Hematopoietic multipotent progenitor cell treated with erythropoietin and hydrocortisone succinate and interleukin-3 and kit ligand, for 6 days (in vitro differentiated cells): ENCODE measurements at regions not wholly inside any gene's neighbourhood (a gene's known extent, or its start where the extent isn't known, plus 50 kb on each side); places are given as distances from the start of the nearest gene placed in this dataset.

Experiments used
- DNase-seq: peaks from one replicate; pipeline ENCODE4 v3.0.0-alpha.2; 2015

GRCh38 chr3:147941969-147942368, 532.8 kb downstream of the ZIC1 start:
- no peak for DNase-seq

DNA sequence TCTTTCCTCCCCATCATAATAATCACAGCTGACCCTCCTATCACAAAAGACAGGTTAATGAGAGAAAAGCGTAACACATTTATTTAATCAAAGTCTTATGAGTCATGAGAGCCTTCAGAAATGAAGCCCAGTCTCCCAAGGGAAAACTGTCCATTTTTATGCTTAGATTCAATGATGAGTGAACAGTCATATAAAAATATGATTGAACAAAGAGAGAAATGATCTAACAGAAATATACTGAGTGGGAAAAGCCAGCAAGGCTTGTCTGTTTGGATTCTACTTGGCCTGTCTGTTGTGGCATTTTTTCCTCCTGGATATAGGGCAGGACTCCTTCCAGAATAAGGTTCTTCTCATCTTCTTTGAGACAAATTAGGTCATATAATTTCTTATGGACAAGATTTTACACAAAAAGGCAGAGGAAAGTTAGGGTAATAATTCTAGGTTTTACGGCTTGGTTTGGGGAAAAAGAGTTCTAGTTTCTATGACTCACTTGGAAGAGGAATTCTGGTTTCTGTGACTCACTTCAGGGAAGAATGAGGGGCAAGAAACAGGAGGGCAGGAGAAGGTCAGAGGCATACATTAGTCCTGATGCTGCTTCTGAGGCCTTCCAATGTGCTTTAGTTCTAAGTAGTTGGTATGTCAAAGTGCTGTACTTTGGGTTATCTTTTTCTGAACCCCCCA, 534.2 kb downstream of the ZIC1 start:
- DNase-seq, result no peak

DNA sequence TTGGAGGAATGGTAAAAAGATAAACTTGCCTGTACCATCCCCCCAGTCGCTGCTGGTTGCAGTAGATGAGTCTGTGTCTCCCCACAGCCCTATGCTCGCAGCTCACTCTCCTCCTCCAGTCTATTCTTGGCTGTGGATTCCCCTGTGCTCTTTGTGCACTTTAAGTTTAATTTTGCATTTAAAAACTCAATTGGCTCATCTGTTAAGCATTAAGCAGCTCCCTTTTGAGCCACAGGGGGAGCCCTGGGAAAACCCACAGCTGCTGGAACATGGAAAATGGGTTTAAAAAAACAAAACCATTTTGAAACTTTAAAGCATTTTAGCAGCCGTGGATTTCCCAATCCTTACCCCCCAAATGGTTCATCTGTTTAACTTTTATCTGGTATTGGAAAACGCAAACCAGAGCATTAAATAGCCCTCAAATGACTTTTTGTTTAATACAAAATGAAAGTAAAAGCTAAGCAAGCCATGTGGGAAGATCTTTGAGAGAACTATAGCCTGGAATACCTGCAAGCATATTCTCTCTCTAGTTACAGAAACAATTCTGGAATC, 536.9 kb downstream of the ZIC1 start:
- peak; percentile 20 for DNase-seq

DNA sequence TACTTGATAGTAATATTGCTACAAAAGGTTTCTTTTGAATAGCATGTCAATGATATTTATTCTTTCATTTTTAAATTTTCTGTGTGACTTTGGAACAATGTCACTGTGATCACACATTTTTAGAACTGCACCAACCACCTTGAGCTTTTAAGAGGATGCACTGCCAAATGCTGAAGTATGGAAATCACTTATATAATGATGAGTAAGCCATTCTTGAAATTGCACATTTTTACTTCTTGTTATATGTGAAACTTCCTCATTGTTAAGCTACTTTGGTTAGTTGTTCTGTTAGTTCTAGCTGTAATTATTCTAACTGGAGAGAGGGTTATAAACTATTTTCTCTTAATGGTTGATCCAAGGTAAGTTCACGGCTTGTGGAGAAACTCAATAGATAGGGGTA, 547.5 kb downstream of the ZIC1 start:
- no peak for DNase-seq

DNA sequence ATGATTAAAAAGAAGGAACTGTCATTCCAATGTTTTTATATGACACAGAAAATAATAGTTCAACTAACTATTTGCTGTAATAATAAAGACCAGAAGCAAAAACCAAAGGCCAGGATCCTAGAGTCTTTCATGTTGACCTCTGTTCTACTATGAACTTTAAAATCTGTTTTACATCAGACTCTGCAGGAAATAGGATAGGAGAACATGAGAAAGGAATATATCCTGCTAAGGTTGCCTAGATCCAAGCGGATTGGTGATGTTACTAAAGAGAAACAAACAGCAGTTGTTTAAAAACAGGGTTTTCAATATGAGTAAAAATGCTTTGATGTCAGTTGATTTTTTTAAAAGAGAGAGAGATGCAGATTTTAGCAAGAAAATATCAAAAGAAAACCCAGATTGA, 549.6 kb downstream of the ZIC1 start:
- DNase-seq, result no peak

DNA sequence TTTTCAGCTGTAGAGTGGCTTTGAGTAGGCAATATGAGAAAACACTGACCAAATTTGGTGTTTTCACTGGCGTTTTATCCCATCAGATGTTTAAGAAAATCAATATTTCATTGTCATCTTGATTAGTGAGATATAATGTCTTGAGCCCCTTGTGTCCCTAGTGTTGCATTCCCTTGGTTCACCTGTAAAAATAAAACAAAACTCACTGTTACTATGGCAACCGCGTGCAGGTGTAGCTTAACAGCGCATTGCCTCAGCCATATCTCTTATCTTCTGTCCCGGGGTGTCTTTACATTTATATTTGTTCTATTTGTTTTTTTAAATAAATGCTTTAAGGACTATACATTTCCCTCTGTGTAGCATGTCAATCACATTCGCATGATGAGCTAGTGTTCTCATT, 551.6 kb downstream of the ZIC1 start:
- no peak for DNase-seq

- DNase-seq, result no peak
Measured at GRCh38 chr3:147962408-147963164, 553.4 kb downstream of the ZIC1 start.

DNA sequence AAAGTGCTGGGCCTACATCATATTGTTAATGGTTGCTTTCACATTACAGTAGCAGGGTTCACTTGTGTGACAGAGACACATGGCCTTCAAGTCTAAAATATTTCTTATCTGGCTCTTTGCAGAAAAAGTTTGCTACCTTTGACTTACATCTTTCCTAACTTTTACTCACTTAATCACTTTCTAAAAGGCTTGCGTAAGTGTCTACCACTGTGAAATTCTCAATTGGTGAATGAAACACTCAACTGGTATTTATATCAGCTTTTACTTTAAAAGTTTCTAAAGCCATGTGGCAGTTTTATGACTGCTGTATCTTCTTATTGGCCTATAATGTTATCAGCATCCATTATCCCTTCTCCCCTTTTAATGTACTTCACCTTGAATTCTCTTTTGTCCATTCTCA, 554.5 kb downstream of the ZIC1 start:
- no peak for DNase-seq

DNA sequence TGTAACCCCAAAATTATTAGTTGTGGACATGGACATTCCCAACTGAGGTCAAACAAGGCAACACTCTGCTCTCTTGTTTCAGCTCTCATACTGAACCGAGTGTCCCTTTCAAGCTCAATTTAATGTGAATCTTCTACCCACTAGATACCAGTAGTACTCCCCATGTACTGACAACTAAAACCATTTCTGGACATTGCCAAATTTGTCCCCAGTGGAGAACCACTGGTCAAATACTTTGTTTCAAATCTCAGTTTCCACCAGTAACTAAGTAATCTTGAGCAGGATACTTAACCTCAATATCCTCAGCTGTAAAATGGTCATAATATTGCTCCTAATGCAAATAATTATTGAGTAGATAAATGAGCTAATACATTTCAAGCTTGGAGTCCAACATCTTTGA, 566.0 kb downstream of the ZIC1 start:
- no peak for DNase-seq

DNA sequence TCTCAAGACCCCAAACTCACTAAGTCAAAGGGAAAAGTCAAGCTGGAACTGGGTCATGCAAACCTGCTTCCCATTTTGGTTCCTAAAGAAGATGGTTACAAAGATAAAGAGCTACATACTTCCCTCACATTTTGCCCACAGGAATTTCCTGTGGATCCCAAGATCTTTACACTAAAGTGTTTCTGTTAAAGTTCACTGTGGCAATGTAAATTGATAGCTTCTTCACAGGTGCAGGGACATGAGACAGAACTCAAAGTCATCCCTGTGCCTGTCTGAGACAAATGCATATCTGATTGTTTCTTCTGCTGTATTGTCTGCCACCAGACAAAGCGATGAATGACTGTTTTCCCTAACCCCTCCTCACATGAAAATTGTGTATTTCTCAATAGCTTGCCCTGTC, 567.8 kb downstream of the ZIC1 start:
- no peak for DNase-seq

DNA sequence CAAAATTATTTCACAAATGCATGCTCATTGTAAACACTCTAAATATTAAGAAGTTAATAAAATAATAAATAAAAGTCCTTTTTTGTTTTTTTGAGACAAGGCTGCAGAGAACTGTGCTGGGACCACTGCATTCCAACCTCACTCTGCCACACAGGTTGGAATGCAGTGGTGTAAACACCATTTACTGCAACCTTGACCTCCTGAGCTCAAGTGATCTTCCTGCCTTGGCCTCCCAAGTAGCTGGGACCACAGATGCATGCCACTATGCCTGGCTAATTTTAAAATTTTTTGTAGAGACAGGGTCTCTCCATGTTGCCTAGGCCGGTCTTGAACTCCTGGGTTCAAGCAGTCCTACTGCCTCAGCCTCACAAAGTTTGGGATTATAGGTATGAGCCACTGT, 578.4 kb downstream of the ZIC1 start:
- no peak for DNase-seq

GRCh38 chr3:147989344-147989743, 580.2 kb downstream of the ZIC1 start:
- no peak for DNase-seq

GRCh38 chr3:148002705-148003205, 593.6 kb downstream of the ZIC1 start:
- DNase-seq, result no peak

GRCh38 chr3:148004331-148004730, 595.2 kb downstream of the ZIC1 start:
- DNase-seq, result no peak

DNA sequence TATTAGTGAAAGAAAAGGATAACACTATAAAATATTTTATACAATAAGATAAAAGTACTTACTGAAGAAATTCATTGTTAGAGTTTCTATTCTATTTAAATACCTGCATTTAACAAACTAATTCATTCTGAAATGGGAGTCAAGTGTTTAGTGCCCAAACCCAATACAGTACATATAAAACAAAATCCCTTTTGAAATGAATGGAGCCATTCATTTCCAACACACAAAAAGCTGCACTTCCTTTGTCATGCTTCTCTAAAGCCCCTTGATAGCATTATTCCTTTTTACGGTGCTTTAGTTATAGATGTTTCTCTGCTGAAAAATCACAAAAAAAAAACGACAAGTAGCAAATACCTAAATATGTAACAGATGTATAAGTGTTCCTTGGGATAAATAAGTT, 596.3 kb downstream of the ZIC1 start:
- no peak for DNase-seq

GRCh38 chr3:148006508-148006907, 597.3 kb downstream of the ZIC1 start:
- no peak for DNase-seq

- DNase-seq, result no peak
Measured at GRCh38 chr3:148008591-148008990, 599.4 kb downstream of the ZIC1 start.

DNA sequence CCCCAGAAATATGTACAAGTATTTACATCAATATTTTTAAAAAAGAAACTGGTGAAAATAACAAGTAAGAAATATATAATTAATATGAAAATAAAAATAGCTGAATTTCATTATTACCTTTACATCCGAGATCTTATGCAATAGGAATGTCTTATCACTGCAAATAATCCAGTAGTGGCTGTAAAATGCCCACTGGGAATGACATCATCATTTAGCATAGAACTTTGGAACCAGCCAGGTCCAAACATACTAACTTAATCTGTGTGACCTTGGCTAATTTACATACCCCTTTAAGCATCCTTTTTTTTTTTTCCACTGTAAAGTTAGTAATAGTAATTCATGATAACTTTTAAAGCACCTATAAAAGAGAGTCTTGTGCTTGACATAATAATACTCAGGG, 611.7 kb downstream of the ZIC1 start:
- no peak for DNase-seq

DNA sequence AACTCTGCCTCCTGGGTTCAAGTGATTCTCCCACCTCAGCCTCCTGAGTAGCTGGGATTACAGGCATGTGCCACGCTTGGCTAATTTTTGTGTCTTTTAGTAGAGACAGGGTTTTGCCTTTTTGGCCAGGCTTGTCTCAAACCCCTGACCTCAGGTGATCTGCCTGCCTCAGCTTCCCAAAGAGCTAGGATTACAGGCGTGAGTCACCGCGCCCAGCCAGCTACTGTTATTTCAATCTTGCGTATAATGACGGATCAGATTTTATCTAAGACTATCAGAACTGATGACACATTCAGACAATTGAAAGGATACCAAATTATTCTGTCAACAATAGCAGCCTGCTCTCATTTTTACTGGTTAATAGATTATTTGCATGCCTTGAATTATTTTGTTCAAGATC, 612.2 kb downstream of the ZIC1 start:
- no peak for DNase-seq

DNA sequence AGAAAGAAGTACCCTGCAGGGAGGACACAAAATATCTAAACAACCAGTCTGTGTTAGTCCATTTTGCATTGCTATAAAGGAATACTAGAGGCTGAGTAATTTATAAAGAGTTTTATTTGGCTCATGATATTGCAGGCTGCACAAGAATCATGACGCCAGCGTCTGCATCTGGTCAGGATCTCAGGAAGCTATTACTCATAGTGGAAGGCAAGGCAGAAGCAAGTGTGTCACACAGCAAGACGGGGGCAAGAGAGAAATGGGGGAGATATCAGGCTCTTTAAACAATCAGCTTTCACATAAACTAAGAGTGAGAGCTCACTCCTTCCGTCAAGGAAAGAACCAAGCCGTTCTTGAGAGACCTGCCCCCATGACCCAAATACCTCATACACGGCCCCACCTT, 614.8 kb downstream of the ZIC1 start:
- no peak for DNase-seq

- DNase-seq, result no peak
Measured at GRCh38 chr3:148026009-148026588, 616.9 kb downstream of the ZIC1 start.

GRCh38 chr3:148030975-148031374, 621.8 kb downstream of the ZIC1 start:
- DNase-seq, result no peak

DNA sequence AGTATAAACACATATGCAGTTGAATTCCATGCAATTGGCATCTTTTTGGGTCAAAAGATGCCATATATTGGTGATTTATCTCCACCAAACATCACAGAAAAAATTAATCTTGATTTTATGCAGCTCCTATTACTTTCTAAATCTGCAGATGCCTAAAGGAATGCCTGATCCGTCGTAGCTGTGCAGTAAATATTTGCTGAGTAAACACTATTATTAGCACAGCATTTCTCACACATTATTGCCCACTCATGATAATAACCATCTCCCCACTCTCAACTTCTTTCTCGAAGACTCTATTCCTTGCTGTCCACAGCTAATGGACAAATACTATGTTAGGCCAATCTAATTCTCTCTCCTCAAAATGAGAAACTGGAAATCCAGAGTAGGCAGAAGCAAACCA, 625.2 kb downstream of the ZIC1 start:
- DNase-seq, result no peak

DNA sequence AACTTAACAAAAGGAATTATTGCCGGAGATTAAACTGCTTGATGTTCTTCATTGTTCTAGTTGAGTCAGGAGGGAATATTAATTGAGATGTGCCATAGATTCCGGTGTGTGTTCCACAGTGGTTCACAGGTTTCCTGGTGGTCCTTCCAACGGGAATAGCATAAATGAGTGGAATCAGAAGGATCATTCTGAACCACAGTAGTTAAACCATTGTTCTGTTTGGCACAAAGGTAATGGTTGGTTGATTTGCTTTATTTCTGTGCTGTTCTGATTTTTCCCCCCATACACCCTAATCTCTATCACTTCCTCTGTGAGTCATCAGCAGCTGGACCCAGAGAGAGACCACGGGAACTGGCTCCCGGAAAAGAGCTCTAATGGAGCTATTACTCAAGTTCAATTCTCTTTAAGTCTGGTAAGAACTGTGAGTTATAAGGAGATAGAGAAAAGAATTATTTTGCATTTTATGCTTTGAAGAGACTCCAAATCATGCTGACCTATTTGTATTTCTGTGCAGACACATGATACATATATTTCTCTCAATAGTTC, 627.2 kb downstream of the ZIC1 start:
- DNase-seq, result no peak
